Keratinocyte (primary cell): ENCODE measurements at regions not wholly inside any gene's neighbourhood (a gene's known extent, or its start where the extent isn't known, plus 50 kb on each side); places are given as distances from the start of the nearest gene placed in this dataset.

Experiments used
- DNase-seq: peaks from one replicate; pipeline ENCODE4 v3.0.0-alpha.2; 2011; ENCODE audit warnings: low read depth, missing footprints, low spot score
- FAIRE-seq: peaks from 2 replicates; lab custom pipeline; 2011; peaks lifted over from hg19 to GRCh38; lab: Jason Lieb, UNC
- H2AFZ ChIP-seq: 2 replicates; pipeline ENCODE4 v1.6.0; 2012; ENCODE audit warnings: low read length, control low read depth, inconsistent platforms; ENCODE audit not compliant: control insufficient read depth
- H3K27ac ChIP-seq: 2 replicates; pipeline ENCODE4 v1.5.1; 2011; ENCODE audit warnings: low read length; ENCODE audit not compliant: control insufficient read depth, insufficient read depth
- H3K27me3 ChIP-seq: 3 replicates; pipeline ENCODE4 v1.6.0; 2011; ENCODE audit warnings: low read length; ENCODE audit not compliant: control insufficient read depth, insufficient read depth; ENCODE audit errors: extremely low read depth
- H3K36me3 ChIP-seq, 2 experiments: 2 replicates in 1 of 2; 3 replicates in 1 of 2; pipeline ENCODE4 v1.5.1; 2011; ENCODE audit warnings: low read length in 2 of 2, mild to moderate bottlenecking in 1 of 2; ENCODE audit not compliant: control insufficient read depth in 2 of 2, insufficient read depth in 2 of 2; ENCODE audit errors: extremely low read depth in 1 of 2
- H3K4me1 ChIP-seq: 3 replicates; pipeline ENCODE4 v1.5.1; 2011; ENCODE audit warnings: low read length; ENCODE audit not compliant: control insufficient read depth, insufficient read depth; ENCODE audit errors: extremely low read depth
- H3K4me2 ChIP-seq: 3 replicates; pipeline ENCODE4 v1.6.0; 2011; ENCODE audit warnings: low read depth, low read length; ENCODE audit not compliant: control insufficient read depth, insufficient read depth; ENCODE audit errors: extremely low read depth
- H3K4me3 ChIP-seq, 3 experiments: fragments of 200-600 bp in 1 of 3; sonication (generic) in 1 of 3; 2 replicates in 2 of 3; 3 replicates in 1 of 3; pipeline ENCODE4 v1.5.1; 2011 to 2016; ENCODE audit warnings: low read length in 3 of 3, mild to moderate bottlenecking in 3 of 3, control low read depth in 2 of 3, inconsistent platforms in 1 of 3, low read depth in 1 of 3, mixed read lengths in 1 of 3, mixed run types in 1 of 3, moderate library complexity in 1 of 3; ENCODE audit not compliant: control insufficient read depth in 2 of 3, insufficient read depth in 2 of 3; ENCODE audit errors: extremely low read depth in 1 of 3
- H3K79me2 ChIP-seq: 2 replicates; pipeline ENCODE4 v1.6.0; 2012; ENCODE audit warnings: low read length; ENCODE audit not compliant: control insufficient read depth, insufficient read depth
- H3K9ac ChIP-seq: 3 replicates; pipeline ENCODE4 v1.6.0; 2011; ENCODE audit warnings: low read length; ENCODE audit not compliant: control insufficient read depth, insufficient read depth; ENCODE audit errors: extremely low read depth
- H3K9me1 ChIP-seq: 3 replicates; pipeline ENCODE4 v1.6.0; 2011; ENCODE audit warnings: low read length; ENCODE audit not compliant: control insufficient read depth, insufficient read depth; ENCODE audit errors: extremely low read depth
- H3K9me3 ChIP-seq: 2 replicates; pipeline ENCODE4 v1.5.1; 2012; ENCODE audit warnings: low read depth, low read length; ENCODE audit not compliant: control insufficient read depth
- H4K20me1 ChIP-seq: 3 replicates; pipeline ENCODE4 v1.6.0; 2011; ENCODE audit warnings: low read length; ENCODE audit not compliant: control insufficient read depth, insufficient read depth; ENCODE audit errors: extremely low read depth
- CTCF ChIP-seq, 3 experiments: IDR thresholded peaks in 1 of 3; conservative IDR thresholded peaks in 1 of 3; optimal IDR thresholded peaks in 1 of 3; 2 replicates in 2 of 3; 3 replicates in 1 of 3; pipeline versions ENCODE3 to v1.5.1; 2011; ENCODE audit warnings: low read length in 3 of 3, mild to moderate bottlenecking in 3 of 3, moderate library complexity in 2 of 3, control low read depth in 1 of 3, inconsistent platforms in 1 of 3; ENCODE audit not compliant: insufficient read depth in 2 of 3; ENCODE audit errors: extremely low read depth in 1 of 3
- EZH2 ChIP-seq: IDR thresholded peaks from one replicate; pipeline ENCODE4 v1.6.1; 2012; ENCODE audit warnings: inconsistent platforms, mild to moderate bottlenecking, low read length, moderate library complexity
- dilution Hi-C: fragments of 300-500 bp; cut with MboI; formaldehyde crosslinking; loops from one replicate; pipeline ENCODE4 v1.7.0; 2020; ENCODE audit warnings: low sequenced_read_pairs; ENCODE audit not compliant: extremely low pct_ligation_motif_present

GRCh38 chr2:16280081-16280480 is 339.7 kb downstream of the MYCN start:
- Histone ChIP-seq H3K9me1 (no peaks in the 10 kb centered on the region), H3K36me3 (no peaks in the 10 kb centered on the region), H3K4me3 (no peak overlapping the region), H3K9me3 (no peaks in the 10 kb centered on the region), H3K4me1 (no peaks in the 10 kb centered on the region), H3K4me2 (no peak overlapping the region), H3K9ac (no peak overlapping the region), H3K27me3 (no peaks in the 10 kb centered on the region), H4K20me1 (no peaks in the 10 kb centered on the region), H3K27ac (no peak overlapping the region), H2AFZ (no peak overlapping the region), H3K79me2 (no peaks in the 10 kb centered on the region)
- no peak for TF ChIP-seq EZH2
- TF ChIP-seq CTCF (optimal IDR thresholded peaks at IDR 0.05 in 1 of 3, IDR thresholded peaks at IDR 0.05 in 1 of 3, conservative IDR thresholded peaks at IDR 0.05 in 1 of 3; ENCODE audit: extremely low read depth in 1 of 3, insufficient read depth in 2 of 3, low read length in 3 of 3), result no peak
- dilution Hi-C loops, result no loop called here
- no peak for DNase-seq
- no peak for FAIRE-seq

- H4K20me1 ChIP-seq, result no peaks in the 10 kb centered on the region
- no peaks in the 10 kb centered on the region for H3K9me3 ChIP-seq
- H3K4me3 ChIP-seq, result no peak overlapping the region
- H3K27me3 ChIP-seq, result no peaks in the 10 kb centered on the region
- H3K4me1 ChIP-seq, result no peaks in the 10 kb centered on the region
- no peak overlapping the region for H3K9ac ChIP-seq
- no peak overlapping the region for H3K27ac ChIP-seq
- H2AFZ ChIP-seq, result no peak overlapping the region
- FAIRE-seq (no peak), DNase-seq (no peak)
- dilution Hi-C loops, result no loop called here
- H3K36me3 ChIP-seq, result no peaks in the 10 kb centered on the region
- no peak for TF ChIP-seq EZH2
- no peak for TF ChIP-seq CTCF (optimal IDR thresholded peaks at IDR 0.05 in 1 of 3, IDR thresholded peaks at IDR 0.05 in 1 of 3, conservative IDR thresholded peaks at IDR 0.05 in 1 of 3; ENCODE audit: extremely low read depth in 1 of 3, insufficient read depth in 2 of 3, low read length in 3 of 3)
- no peak overlapping the region for H3K4me2 ChIP-seq
- no peaks in the 10 kb centered on the region for H3K9me1 ChIP-seq
- H3K79me2 ChIP-seq, result no peaks in the 10 kb centered on the region
Observed at GRCh38 chr2:16279641-16280040, 339.3 kb downstream of the MYCN start.
